Neural cell (in vitro differentiated cells): ENCODE measurements at regions not wholly inside any gene's neighbourhood (a gene's known extent, or its start where the extent isn't known, plus 50 kb on each side); places are given as distances from the start of the nearest gene placed in this dataset.

Experiments
- H2AFZ ChIP-seq: fragments of 200-600, 300-800 bp; sonication (generic), shearing (Covaris generic); 2 replicates; pipeline ENCODE4 v1.6.0; 2014; ENCODE audit warnings: low read depth, mild to moderate bottlenecking, antibody characterized with exemption, low read length, moderate library complexity
- H3F3A ChIP-seq: fragments of 200-600 bp; shearing (Covaris generic); 2 replicates; pipeline ENCODE4 v1.6.1; 2016; ENCODE audit warnings: mild to moderate bottlenecking, moderate library complexity, mixed read lengths, antibody characterized with exemption, low read length; ENCODE audit not compliant: insufficient read depth, poor library complexity, severe bottlenecking
- H3K27ac ChIP-seq: fragments of 200-600, 300-800 bp; sonication (generic), shearing (Covaris generic); 2 replicates; pipeline ENCODE4 v1.5.1; 2014; ENCODE audit warnings: mild to moderate bottlenecking, low read length, moderate library complexity
- H3K27me3 ChIP-seq: fragments of 300-800, 200-600 bp; sonication (generic), shearing (Covaris generic); 2 replicates; pipeline ENCODE4 v1.6.0; 2014; ENCODE audit warnings: mild to moderate bottlenecking, low read depth, low read length, moderate library complexity; ENCODE audit not compliant: insufficient read depth
- H3K36me3 ChIP-seq: fragments of 300-800, 200-600 bp; sonication (generic), shearing (Covaris generic); 2 replicates; pipeline ENCODE4 v1.5.1; 2014; ENCODE audit warnings: mild to moderate bottlenecking, antibody characterized with exemption, low read length, moderate library complexity; ENCODE audit not compliant: insufficient read depth
- H3K4me2 ChIP-seq: fragments of 300-800, 200-600 bp; sonication (generic), shearing (Covaris generic); 2 replicates; pipeline ENCODE4 v1.6.0; 2014; ENCODE audit warnings: mild to moderate bottlenecking, low read length
- H3K4me3 ChIP-seq: fragments of 300-800, 200-600 bp; sonication (generic), shearing (Covaris generic); 2 replicates; pipeline ENCODE4 v1.5.1; 2014; ENCODE audit warnings: mild to moderate bottlenecking, low read length, moderate library complexity
- H3K79me2 ChIP-seq: fragments of 200-600 bp; shearing (Covaris generic); replicated peaks from 2 replicates; pipeline ENCODE4 v1.6.0; 2014; ENCODE audit warnings: mild to moderate bottlenecking, low read length, moderate library complexity; ENCODE audit not compliant: insufficient read depth
- H3K9ac ChIP-seq: fragments of 300-800, 200-600 bp; sonication (generic), shearing (Covaris generic); 2 replicates; pipeline ENCODE4 v1.6.1; 2016; ENCODE audit warnings: mild to moderate bottlenecking, low read length, mixed read lengths
- H3K9me2 ChIP-seq: fragments of 200-600 bp; shearing (Covaris generic); 2 replicates; pipeline ENCODE4 v1.6.1; 2016; ENCODE audit warnings: mild to moderate bottlenecking, low read length, mixed read lengths; ENCODE audit not compliant: insufficient read depth
- H3K9me3 ChIP-seq: fragments of 200-600, 300-800 bp; sonication (generic), shearing (Covaris generic); 2 replicates; pipeline ENCODE4 v1.6.1; 2016; ENCODE audit warnings: mild to moderate bottlenecking, mixed run types, low read length, moderate library complexity, mixed read lengths
- H4K20me1 ChIP-seq: fragments of 200-600 bp; shearing (Covaris generic); 2 replicates; pipeline ENCODE4 v1.6.1; 2016; ENCODE audit warnings: mild to moderate bottlenecking, mixed run types; ENCODE audit not compliant: insufficient read depth
- CTCF ChIP-seq: fragments of 450-650 bp; IDR thresholded peaks from 2 replicates; pipeline ENCODE4 v1.5.1; 2014; ENCODE audit warnings: antibody characterized with exemption, mild to moderate bottlenecking, moderate library complexity; ENCODE audit not compliant: poor library complexity, severe bottlenecking
- EP300 ChIP-seq: fragments of 450-650 bp; conservative IDR thresholded peaks from 2 replicates; pipeline ENCODE4 v1.6.1; 2014; ENCODE audit warnings: antibody characterized with exemption, mild to moderate bottlenecking, moderate library complexity; ENCODE audit not compliant: poor library complexity, severe bottlenecking
- EZH2 ChIP-seq: fragments of 200-600, 300-800 bp; shearing (Covaris generic), sonication (generic); IDR thresholded peaks from 2 replicates; pipeline ENCODE4 v1.6.1; 2014; ENCODE audit warnings: antibody characterized with exemption, low read length, borderline replicate concordance, mild to moderate bottlenecking; ENCODE audit not compliant: insufficient read depth, poor library complexity, severe bottlenecking
- MXI1 ChIP-seq: fragments of 450-650 bp; conservative IDR thresholded peaks from 2 replicates; pipeline ENCODE4 v1.6.1; 2014; ENCODE audit warnings: antibody characterized with exemption, mild to moderate bottlenecking; ENCODE audit not compliant: poor library complexity, severe bottlenecking
- POLR2AphosphoS5 ChIP-seq: IDR thresholded peaks from 2 replicates; pipeline ENCODE4 v1.6.1; 2012
- RAD21 ChIP-seq: fragments of 450-650 bp; conservative IDR thresholded peaks from 2 replicates; pipeline ENCODE4 v1.6.1; 2014; ENCODE audit warnings: antibody characterized with exemption, mild to moderate bottlenecking, moderate library complexity
- REST ChIP-seq: IDR thresholded peaks from 2 replicates; pipeline ENCODE4 v1.6.1; 2012; ENCODE audit warnings: borderline replicate concordance
- SMC3 ChIP-seq: fragments of 450-650 bp; conservative IDR thresholded peaks from 2 replicates; pipeline ENCODE4 v1.6.1; 2014; ENCODE audit warnings: antibody characterized with exemption, mild to moderate bottlenecking, moderate library complexity; ENCODE audit not compliant: poor library complexity
- TAF1 ChIP-seq: IDR thresholded peaks from 2 replicates; pipeline ENCODE4 v1.6.1; 2012; ENCODE audit warnings: low read depth

GRCh38 chr4:43709443-43709842 lies 739.2 kb downstream of the KCTD8 start:
- Histone ChIP-seq H3F3A (no peaks in the 10 kb centered on the region), H3K27ac (no peak overlapping the region), H3K4me2 (no peak overlapping the region), H3K9ac (no peak overlapping the region), H3K36me3 (no peaks in the 10 kb centered on the region), H3K9me2 (no peaks in the 10 kb centered on the region), H3K4me3 (no peak overlapping the region), H3K79me2 (no peaks in the 10 kb centered on the region), H3K9me3 (no peaks in the 10 kb centered on the region), H3K27me3 (no peaks in the 10 kb centered on the region), H2AFZ (no peak overlapping the region), H4K20me1 (no peaks in the 10 kb centered on the region)
- TF ChIP-seq MXI1 (no peak), CTCF (no peak), RAD21 (no peak), TAF1 (no peak), POLR2AphosphoS5 (no peak), EZH2 (no peak), SMC3 (no peak), EP300 (no peak), REST (no peak)

- Histone ChIP-seq H3K27me3 (no peaks in the 10 kb centered on the region), H3F3A (no peaks in the 10 kb centered on the region), H3K27ac (no peak overlapping the region), H3K79me2 (no peaks in the 10 kb centered on the region), H3K9me2 (no peaks in the 10 kb centered on the region), H3K9me3 (no peaks in the 10 kb centered on the region), H3K9ac (no peak overlapping the region), H4K20me1 (no peaks in the 10 kb centered on the region), H3K4me3 (no peak overlapping the region), H3K36me3 (no peaks in the 10 kb centered on the region), H3K4me2 (no peak overlapping the region), H2AFZ (no peak overlapping the region)
- no peak for TF ChIP-seq MXI1
- TF ChIP-seq EP300, result no peak
- TF ChIP-seq TAF1, result no peak
- no peak for TF ChIP-seq REST
- no peak for TF ChIP-seq EZH2
These were observed 731.8 kb downstream of the KCTD8 start for GRCh38 chr4:43716721-43717395.
